Endothelial cell (in vitro differentiated cells): ENCODE measurements at regions not wholly inside any gene's neighbourhood (a gene's known extent, or its start where the extent isn't known, plus 50 kb on each side); places are given as distances from the start of the nearest gene placed in this dataset.

ENCODE experiments used
- DNase-seq: peaks from one replicate; pipeline ENCODE4 v3.0.0; 2021; ENCODE audit warnings: low spot score
- H3K27ac Mint-ChIP-seq: one replicate; pipeline ENCODE4 v1.8.0; 2021; ENCODE audit warnings: mixed read lengths, inconsistent platforms; ENCODE audit not compliant: unreplicated experiment
- H3K27me3 Mint-ChIP-seq: one replicate; pipeline ENCODE4 v1.8.0; 2021; ENCODE audit warnings: mild to moderate bottlenecking, moderate library complexity, mixed read lengths, inconsistent platforms; ENCODE audit not compliant: unreplicated experiment
- H3K36me3 Mint-ChIP-seq: one replicate; pipeline ENCODE4 v1.8.0; 2021; ENCODE audit warnings: mild to moderate bottlenecking, low read depth, mixed read lengths, inconsistent platforms; ENCODE audit not compliant: unreplicated experiment
- H3K4me1 Mint-ChIP-seq: one replicate; pipeline ENCODE4 v1.8.0; 2021; ENCODE audit warnings: mild to moderate bottlenecking, mixed read lengths, inconsistent platforms; ENCODE audit not compliant: unreplicated experiment
- H3K4me3 Mint-ChIP-seq: one replicate; pipeline ENCODE4 v1.8.0; 2021; ENCODE audit warnings: mild to moderate bottlenecking, mixed read lengths, inconsistent platforms; ENCODE audit not compliant: unreplicated experiment
- H3K9me3 Mint-ChIP-seq: one replicate; pipeline ENCODE4 v1.8.0; 2021; ENCODE audit warnings: mixed read lengths, inconsistent platforms; ENCODE audit not compliant: unreplicated experiment
- CTCF ChIP-seq: fragments of 200-600 bp; sonication (generic); IDR thresholded peaks from one replicate; pipeline ENCODE4 v1.5.0; 2021; ENCODE audit warnings: antibody characterized with exemption; ENCODE audit not compliant: unreplicated experiment

GRCh38 chr16:65218348-65218747 lies 96.5 kb upstream of the CDH11 start:
- TF ChIP-seq CTCF = no peak
- no peaks in the 10 kb centered on the region for H3K9me3 Mint-ChIP-seq
- H3K36me3 Mint-ChIP-seq = no peaks in the 10 kb centered on the region
- H3K4me1 Mint-ChIP-seq = peaks cover 7% of the 10 kb centered on the region
- DNase-seq = no peak
- H3K27me3 Mint-ChIP-seq = no peaks in the 10 kb centered on the region
- H3K4me3 Mint-ChIP-seq = no peak overlapping the region
- no peak overlapping the region for H3K27ac Mint-ChIP-seq

- H3K27me3 Mint-ChIP-seq = no peaks in the 10 kb centered on the region
- no peak overlapping the region for H3K27ac Mint-ChIP-seq
- no peak overlapping the region for H3K4me3 Mint-ChIP-seq
- no peak for TF ChIP-seq CTCF
- no peak for DNase-seq
- H3K36me3 Mint-ChIP-seq = no peaks in the 10 kb centered on the region
- H3K4me1 Mint-ChIP-seq = no peaks in the 10 kb centered on the region
- no peaks in the 10 kb centered on the region for H3K9me3 Mint-ChIP-seq
Measured at GRCh38 chr16:65213866-65214595, 92.2 kb upstream of the CDH11 start.

- H3K4me1 Mint-ChIP-seq = no peaks in the 10 kb centered on the region
- no peaks in the 10 kb centered on the region for H3K36me3 Mint-ChIP-seq
- no peaks in the 10 kb centered on the region for H3K27me3 Mint-ChIP-seq
- no peak overlapping the region for H3K4me3 Mint-ChIP-seq
- DNase-seq = no peak
- no peaks in the 10 kb centered on the region for H3K9me3 Mint-ChIP-seq
- TF ChIP-seq CTCF = no peak
- no peak overlapping the region for H3K27ac Mint-ChIP-seq
Measured at GRCh38 chr16:65212791-65213190, 90.9 kb upstream of the CDH11 start.

- no peaks in the 10 kb centered on the region for H3K27me3 Mint-ChIP-seq
- no peaks in the 10 kb centered on the region for H3K36me3 Mint-ChIP-seq
- H3K4me1 Mint-ChIP-seq = no peaks in the 10 kb centered on the region
- no peak for TF ChIP-seq CTCF
- no peak for DNase-seq
- no peak overlapping the region for H3K27ac Mint-ChIP-seq
- H3K4me3 Mint-ChIP-seq = no peak overlapping the region
- no peaks in the 10 kb centered on the region for H3K9me3 Mint-ChIP-seq
Measured at GRCh38 chr16:65212240-65212639, 90.4 kb upstream of the CDH11 start.

- Mint-ChIP-seq H3K27me3 (peaks cover 2% of the 10 kb centered on the region), H3K27ac (no peak overlapping the region), H3K9me3 (no peaks in the 10 kb centered on the region), H3K4me1 (no peaks in the 10 kb centered on the region), H3K4me3 (no peak overlapping the region), H3K36me3 (no peaks in the 10 kb centered on the region)
- TF ChIP-seq CTCF = no peak
- DNase-seq = no peak
Measured at GRCh38 chr16:65202461-65202860, 80.6 kb upstream of the CDH11 start.
